NB4 (cell line): ENCODE measurements at regions not wholly inside any gene's neighbourhood (a gene's known extent, or its start where the extent isn't known, plus 50 kb on each side); places are given as distances from the start of the nearest gene placed in this dataset.

Source experiments
- DNase-seq: peaks from one replicate; pipeline ENCODE4 v3.0.0; 2010; ENCODE audit warnings: low read depth
- H3K4me3 ChIP-seq: one replicate; pipeline ENCODE4 v1.5.1; 2011; ENCODE audit warnings: mild to moderate bottlenecking, low read depth, low read length, moderate library complexity
- CTCF ChIP-seq: IDR thresholded peaks from one replicate; pipeline ENCODE4 v1.5.1; 2012; ENCODE audit warnings: low read depth, low read length
- MYC ChIP-seq: IDR thresholded peaks from 2 replicates; pipeline ENCODE4 v1.6.1; 2011; ENCODE audit warnings: low read depth, low read length
- POLR2A ChIP-seq: IDR thresholded peaks from 2 replicates; pipeline ENCODE4 v1.6.1; 2011; ENCODE audit warnings: mild to moderate bottlenecking; ENCODE audit not compliant: insufficient read length; ENCODE audit errors: extremely low read depth
- TF ChIP-seq, protein P1 (sequence below): IDR thresholded peaks from 2 replicates; pipeline ENCODE4 v1.6.1; 2011; ENCODE audit warnings: low read depth, low read length

- no peak overlapping the region for H3K4me3 ChIP-seq
- DNase-seq = no peak
- no peak for TF ChIP-seq CTCF
- TF ChIP-seq MYC = no peak
- TF ChIP-seq, protein P1, sequence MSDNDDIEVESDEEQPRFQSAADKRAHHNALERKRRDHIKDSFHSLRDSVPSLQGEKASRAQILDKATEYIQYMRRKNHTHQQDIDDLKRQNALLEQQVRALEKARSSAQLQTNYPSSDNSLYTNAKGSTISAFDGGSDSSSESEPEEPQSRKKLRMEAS = no peak
- no peak for TF ChIP-seq POLR2A
These were observed 212.1 kb upstream of the KLF14 start for GRCh38 chr7:130946114-130946513.

GRCh38 chr7:130947792-130948580, 214.0 kb upstream of the KLF14 start:
- H3K4me3 ChIP-seq = no peak overlapping the region
- no peak for TF ChIP-seq POLR2A
- TF ChIP-seq, protein P1 = no peak
- TF ChIP-seq MYC = no peak
- TF ChIP-seq CTCF = no peak
- no peak for DNase-seq

- H3K4me3 ChIP-seq = no peak overlapping the region
- no peak for DNase-seq
- TF ChIP-seq MYC (no peak), POLR2A (no peak), CTCF (no peak)
- TF ChIP-seq, protein P1 = no peak
These were observed 214.8 kb upstream of the KLF14 start for GRCh38 chr7:130948822-130949221.

- DNase-seq = no peak
- TF ChIP-seq MYC (no peak), POLR2A (no peak), CTCF (no peak)
- TF ChIP-seq, protein P1 = no peak
- no peak overlapping the region for H3K4me3 ChIP-seq
These were observed 215.5 kb upstream of the KLF14 start for GRCh38 chr7:130949550-130949949.

DNA sequence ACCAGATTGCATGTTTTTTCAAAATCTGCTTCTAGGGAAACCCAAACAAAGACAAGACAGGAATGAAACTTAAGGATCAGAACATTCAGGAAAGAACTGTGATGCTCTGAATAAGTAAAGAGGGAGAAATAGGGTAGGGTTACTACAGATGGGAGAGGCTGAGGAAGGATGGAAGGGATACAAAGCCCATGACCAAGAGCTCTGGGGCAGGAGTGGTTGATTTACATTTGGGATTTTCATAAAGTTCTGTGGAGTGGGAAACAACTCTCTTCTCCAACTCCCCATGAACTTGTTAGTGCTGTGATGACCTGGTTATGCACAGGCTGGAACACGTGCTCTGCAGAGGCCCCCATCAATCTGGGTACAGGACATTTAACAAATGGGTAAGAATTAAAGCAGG, 216.0 kb upstream of the KLF14 start:
- TF ChIP-seq MYC (no peak), POLR2A (no peak), CTCF (no peak)
- TF ChIP-seq, protein P1 = no peak
- no peak overlapping the region for H3K4me3 ChIP-seq

More for the DNA sequence above, 216.0 kb upstream of the KLF14 start:
- no peak for DNase-seq
